Activated CD4-positive, alpha-beta T cell treated with anti-CD3 and anti-CD28 coated beads, Interleukin-10, Interleukin-2, amounts not matched to agents 100 ng/mL and 50 ng/mL, durations not matched to agents 16 hours and 8 hours (primary cell): ENCODE measurements at regions not wholly inside any gene's neighbourhood (a gene's known extent, or its start where the extent isn't known, plus 50 kb on each side); places are given as distances from the start of the nearest gene placed in this dataset.
"Not testable (repeated sequence)": the region's sequence is repeated elsewhere in the genome, so short reads cannot be mapped to it uniquely, and the experiment has no call there.

Source experiments
- DNase-seq: peaks from one replicate; pipeline ENCODE4 v3.0.0-alpha.2; 2020

- DNase-seq: no peak
These were observed 153.5 kb upstream of the ZEB2 start for GRCh38 chr2:144673456-144673855.

GRCh38 chr2:144671695-144672455, 152.0 kb upstream of the ZEB2 start:
- no peak for DNase-seq

GRCh38 chr2:144670738-144671137, 150.8 kb upstream of the ZEB2 start:
- DNase-seq: no peak

DNA sequence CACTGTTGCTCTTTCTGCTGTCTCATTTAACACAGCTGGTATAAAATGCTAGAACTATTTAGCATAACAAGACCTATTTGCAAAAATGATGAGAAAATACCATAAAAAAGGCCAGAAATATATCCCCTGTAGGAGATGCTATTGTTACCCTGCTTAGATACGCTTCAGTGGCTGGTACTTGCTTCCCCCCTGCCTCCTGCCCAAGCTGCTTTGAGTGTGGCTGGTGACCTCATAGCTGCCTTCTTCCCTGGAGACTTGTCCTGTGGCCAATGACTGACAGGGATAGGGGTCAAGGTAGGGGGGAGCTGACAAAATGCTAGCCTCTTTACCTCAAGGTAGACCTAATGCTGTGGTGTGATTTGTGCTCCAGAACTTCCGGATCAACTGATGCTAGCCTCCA, 150.2 kb upstream of the ZEB2 start:
- DNase-seq: no peak

DNA sequence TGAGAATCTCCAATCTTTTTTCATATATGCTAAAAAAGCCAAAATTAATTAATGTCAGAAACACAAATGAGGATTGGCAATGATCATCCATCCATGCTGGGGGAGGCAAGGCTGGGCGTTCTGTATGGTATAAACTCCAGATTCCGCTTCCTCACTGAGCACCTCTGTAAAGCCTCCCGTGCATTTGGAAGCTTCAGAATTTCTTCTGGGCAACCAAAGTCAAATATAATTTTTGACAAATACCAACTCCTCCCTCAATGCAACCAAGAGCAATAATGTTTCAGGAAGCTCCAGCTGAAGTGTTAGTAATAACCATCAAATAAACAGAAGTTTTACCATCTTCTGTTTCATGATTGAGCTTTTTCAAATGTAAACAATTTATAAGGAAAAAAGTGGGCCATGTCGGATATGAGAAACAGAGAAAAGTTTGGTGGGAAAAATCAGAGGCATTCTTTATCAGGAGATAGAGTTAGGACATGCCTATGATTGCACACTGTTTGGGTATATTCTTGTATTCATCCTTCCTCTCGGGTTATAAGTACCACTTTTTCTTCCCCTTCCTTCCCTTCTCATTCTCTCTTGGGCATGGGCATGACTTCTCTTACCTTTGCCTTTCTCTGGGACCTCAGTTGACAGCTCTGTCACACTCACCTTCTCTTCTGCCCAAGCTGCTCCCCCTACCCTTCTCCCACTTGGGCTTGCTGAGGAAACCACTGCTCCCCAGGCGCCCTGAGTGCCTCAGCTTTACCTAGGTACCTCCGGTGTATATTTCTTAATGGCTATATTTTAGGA, 149.5 kb upstream of the ZEB2 start:
- no peak for DNase-seq

DNA sequence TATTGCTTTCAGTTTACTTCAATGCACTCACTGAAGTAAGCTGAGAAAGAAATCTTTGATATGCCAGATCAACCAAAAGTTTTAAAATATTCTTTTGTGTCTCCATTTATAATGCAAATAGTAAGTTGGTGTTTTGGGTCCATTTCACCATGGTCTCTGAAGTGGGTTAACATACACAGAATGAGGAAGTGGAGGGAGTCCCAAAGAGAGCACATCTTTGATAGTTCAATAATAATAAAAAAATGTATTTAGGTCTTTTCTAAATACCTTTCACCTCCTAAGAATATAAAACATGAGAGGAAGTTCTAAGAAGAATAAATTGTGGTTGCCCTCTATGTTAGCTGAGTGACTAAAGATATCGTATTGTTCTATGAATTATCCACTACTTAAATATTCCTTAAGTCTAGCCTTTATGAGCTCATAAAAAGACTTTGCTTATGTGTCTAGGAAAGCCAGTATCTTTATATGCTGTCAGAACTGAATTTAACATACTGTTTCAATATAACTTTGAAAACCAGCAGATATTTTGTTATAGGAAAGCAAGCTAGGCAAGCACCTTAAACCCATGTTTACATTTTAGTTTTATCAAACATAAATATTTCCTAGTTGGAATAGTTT, 148.7 kb upstream of the ZEB2 start:
- no peak for DNase-seq

GRCh38 chr2:144666032-144666431, 146.1 kb upstream of the ZEB2 start:
- no peak for DNase-seq

DNA sequence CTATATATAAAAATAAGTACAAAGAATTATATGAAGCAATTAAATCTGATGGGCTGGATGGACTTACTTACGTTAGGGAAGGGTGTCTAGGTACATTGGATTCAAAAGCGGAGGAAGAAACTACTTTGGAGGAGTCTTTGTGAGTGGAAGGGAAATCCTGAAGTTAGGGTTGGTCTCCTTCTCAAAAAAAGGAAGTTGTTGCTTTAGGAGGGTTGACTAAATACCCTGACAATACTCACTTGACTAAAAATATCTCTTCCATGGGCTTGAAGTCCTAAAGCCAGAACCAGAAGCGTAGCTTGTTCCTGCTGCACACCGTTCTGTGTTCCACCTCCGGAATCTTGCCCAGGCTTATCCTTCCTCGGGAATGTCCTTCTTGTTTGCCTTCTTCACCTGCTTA, 143.3 kb upstream of the ZEB2 start:
- DNase-seq: no peak

- DNase-seq: peak; percentile 13
These were observed 140.8 kb upstream of the ZEB2 start for GRCh38 chr2:144660518-144661316.

DNA sequence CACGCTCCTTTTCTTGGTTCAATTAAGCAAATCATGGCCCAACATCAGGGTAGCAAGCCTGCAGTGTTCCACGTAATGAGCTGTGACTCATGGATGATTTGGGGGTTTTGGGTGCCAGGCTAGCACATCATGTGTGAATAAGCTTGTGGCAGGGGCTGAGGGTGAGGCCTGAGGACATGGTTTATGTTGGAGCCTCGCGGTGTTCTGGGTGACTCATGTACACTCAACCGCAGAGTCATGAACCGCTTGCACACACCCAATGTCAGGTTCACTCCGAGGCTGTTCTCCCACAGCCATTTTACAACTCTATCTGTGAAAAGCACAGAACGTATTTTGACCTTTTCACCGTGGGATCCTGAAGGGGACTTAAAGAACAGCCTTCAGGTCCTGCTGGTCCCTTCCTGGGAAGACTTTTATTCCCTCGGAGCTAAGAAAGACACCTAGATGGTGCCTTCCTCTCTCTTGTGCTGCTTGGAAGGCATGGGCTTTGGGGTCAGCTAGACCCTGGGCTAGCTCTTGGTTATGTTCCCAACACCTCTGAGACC, 139.9 kb upstream of the ZEB2 start:
- peak; percentile 74 for DNase-seq

- no peak for DNase-seq
These were observed 134.6 kb upstream of the ZEB2 start for GRCh38 chr2:144654523-144654922.

DNA sequence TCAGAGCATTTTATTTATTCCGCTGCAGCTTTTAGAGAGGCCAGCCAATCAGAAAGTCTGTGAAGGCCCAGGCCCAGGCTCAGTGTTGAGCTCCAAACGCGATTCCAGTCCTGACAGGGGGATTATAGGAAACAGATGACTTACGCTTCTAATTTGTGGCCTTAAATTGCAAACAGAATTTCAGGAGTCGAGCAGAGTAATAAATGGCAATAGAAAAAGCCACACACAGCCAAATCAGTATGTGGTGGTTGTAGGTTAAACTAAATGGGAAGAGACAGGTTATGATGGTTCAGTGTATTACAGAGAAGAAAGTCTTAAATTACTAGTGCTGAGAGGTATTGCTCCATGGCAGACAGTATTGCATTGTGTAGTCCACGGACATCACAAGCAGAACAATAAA, 131.0 kb upstream of the ZEB2 start:
- no peak for DNase-seq

- no peak for DNase-seq
These were observed 129.0 kb upstream of the ZEB2 start for GRCh38 chr2:144648837-144649465.

GRCh38 chr2:144645083-144645778, 125.3 kb upstream of the ZEB2 start:
- peak; percentile 79 for DNase-seq

GRCh38 chr2:144644549-144644948, 124.6 kb upstream of the ZEB2 start:
- DNase-seq: no peak

DNA sequence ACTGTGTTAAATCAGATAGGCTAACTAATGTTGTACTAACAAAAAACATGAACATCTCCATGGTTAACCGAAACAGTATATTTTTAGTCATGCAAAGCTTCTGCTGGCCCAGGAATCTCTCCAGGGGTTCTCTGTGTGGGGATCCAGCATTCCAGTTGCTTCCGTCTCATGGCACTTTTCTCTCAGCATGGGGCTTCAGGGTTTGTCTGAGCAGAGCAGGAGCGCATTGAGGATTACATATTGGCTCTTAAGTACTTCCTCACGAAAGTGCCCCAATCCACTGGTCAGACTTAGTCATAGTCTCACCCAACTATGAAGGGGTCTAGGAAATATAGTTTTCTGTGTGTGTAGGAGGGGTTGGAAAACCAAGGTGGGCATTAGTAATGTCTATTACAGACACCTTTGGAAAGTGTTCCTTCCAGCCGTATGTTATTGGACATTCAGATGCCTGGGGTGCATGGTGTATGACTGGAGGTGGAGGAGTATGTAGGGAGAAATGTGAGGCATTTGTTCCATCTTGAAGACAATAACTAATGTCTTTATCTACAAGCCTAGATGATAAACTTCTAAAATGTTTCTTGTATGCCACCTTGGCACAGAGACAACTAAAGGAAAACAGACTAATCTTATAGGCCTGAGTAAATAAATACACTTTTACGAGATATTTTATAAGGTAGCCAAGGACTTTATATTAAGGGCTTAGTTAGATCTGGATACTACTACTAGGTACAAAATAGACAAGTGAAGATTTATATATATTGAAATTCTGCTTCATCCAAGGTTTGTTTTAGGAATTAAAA, 123.8 kb upstream of the ZEB2 start:
- no peak for DNase-seq

- DNase-seq: no peak
These were observed 122.9 kb upstream of the ZEB2 start for GRCh38 chr2:144642856-144643255.

- no peak for DNase-seq
These were observed 122.2 kb upstream of the ZEB2 start for GRCh38 chr2:144642131-144642530.

GRCh38 chr2:144638250-144638649, 118.3 kb upstream of the ZEB2 start:
- DNase-seq: not testable (repeated sequence)

- DNase-seq: not testable (repeated sequence)
These were observed 116.9 kb upstream of the ZEB2 start for GRCh38 chr2:144636860-144637259.

GRCh38 chr2:144632809-144633208, 112.9 kb upstream of the ZEB2 start:
- DNase-seq: no peak
